Ovary (tissue), 7 donors: ENCODE measurements at regions not wholly inside any gene's neighbourhood (a gene's known extent, or its start where the extent isn't known, plus 50 kb on each side); places are given as distances from the start of the nearest gene placed in this dataset.

Experiments used
- DNase-seq, 5 donors: peaks; one replicate each; pipeline ENCODE4 v3.0.0-alpha.2; 2019 to 2020
- H3K27ac ChIP-seq, 2 donors: fragments of 200-600 bp; one replicate each; pipeline versions ENCODE4 v1.5.1 to v1.8.0; 2019 to 2022
- H3K27me3 ChIP-seq: fragments of 200-600 bp; one replicate; pipeline ENCODE4 v1.8.0; 2022
- H3K36me3 ChIP-seq: fragments of 200-600 bp; sonication (generic); one replicate; pipeline ENCODE4 v1.5.1; 2019
- H3K4me1 ChIP-seq: one replicate; pipeline ENCODE4 v1.8.1; 2013; ENCODE audit warnings: mild to moderate bottlenecking, moderate library complexity; ENCODE audit not compliant: insufficient read depth
- H3K4me3 ChIP-seq: fragments of 200-600 bp; sonication (generic); one replicate; pipeline ENCODE4 v1.5.1; 2017
- H3K9me3 ChIP-seq, 2 donors: fragments of 200-600 bp in 1 of 2; sonication (generic) in 1 of 2; one replicate each; pipeline versions ENCODE4 v1.5.1 to v1.8.1; 2013 to 2019; ENCODE audit warnings: mild to moderate bottlenecking in 1 of 2, moderate library complexity in 1 of 2
- EP300 ChIP-seq: sonication (generic); formaldehyde crosslinking; IDR thresholded peaks from one replicate; pipeline ENCODE4 v1.6.1; 2017; ENCODE audit warnings: antibody characterized with exemption
- POLR2A ChIP-seq: fragments of 450-650 bp; IDR thresholded peaks from one replicate; pipeline ENCODE4 v1.6.1; 2017; ENCODE audit warnings: antibody characterized with exemption, mild to moderate bottlenecking, moderate library complexity
- WGBS, 3 donors: extraction: QIAGEN DNeasy Blood & Tissue Kit in 1 of 3; methylation state at CpG; one replicate each; pipeline versions ENCODE4 v1.1.5 to v1.1.7; 2013 to 2017; 5-methylcytosine and 5-hydroxymethylcytosine counted together
- intact Hi-C, 4 donors: fragments of 100-400 bp; cut with DNase I; formaldehyde crosslinking; loops; one replicate each; pipeline versions ENCODE4 v1.11.0 to v1.15.1; 2022 to 2023
- TF ChIP-seq, protein P1 (sequence below), 3 donors: fragments of 450-650 bp in 2 of 3; fragments of 200-600 bp in 1 of 3; IDR thresholded peaks; one replicate each; pipeline versions ENCODE4 v1.5.1 to v1.8.0; 2016 to 2022; ENCODE audit warnings: antibody characterized with exemption in 3 of 3, mild to moderate bottlenecking in 1 of 3
- donor health status: DM: no; HTN: no; CAD: no; lungs with moderate emphysema.
- donor health status: DM: no; HTN: no; CAD: no.
- donor health status: Bipolar disorder and iron deficiency.
- donor health status: DM: no; HTN: no; CAD: no.
- donor health status: DM: yes; HTN: yes; CAD: no.

DNA sequence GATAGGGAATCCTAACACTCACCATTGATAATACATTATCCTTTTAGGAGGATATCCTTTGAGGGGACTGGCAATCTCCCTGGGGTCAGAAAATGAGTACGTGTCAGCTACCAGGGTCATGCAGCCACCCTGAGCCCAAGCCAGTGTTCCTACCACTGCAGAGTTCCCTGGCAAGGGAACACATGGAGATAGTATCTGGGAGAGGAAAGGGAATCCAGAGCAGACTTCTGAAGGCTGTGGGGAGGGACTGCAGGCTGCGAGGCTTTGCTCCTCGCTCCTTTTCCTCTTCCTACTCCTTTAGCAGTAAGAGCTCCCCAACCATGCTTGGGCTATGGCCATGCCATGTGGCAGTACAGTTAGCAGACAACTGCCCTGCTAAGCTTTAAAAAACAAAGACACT, 62.9 kb upstream of the TJP1 start:
- no peaks in the 10 kb centered on the region for H3K4me1 ChIP-seq
- H3K9me3 ChIP-seq, result no peaks in the 10 kb centered on the region
- H3K27ac ChIP-seq, result no peak overlapping the region
- H3K36me3 ChIP-seq, result no peaks in the 10 kb centered on the region
- intact Hi-C loops, result no loop called here
- H3K4me3 ChIP-seq, result no peak overlapping the region
- no peaks in the 10 kb centered on the region for H3K27me3 ChIP-seq
- 50 to 70% (median 64%) methylated on average over 3 of the region's 3 CpGs for WGBS, 3 donors
- TF ChIP-seq, protein P1, sequence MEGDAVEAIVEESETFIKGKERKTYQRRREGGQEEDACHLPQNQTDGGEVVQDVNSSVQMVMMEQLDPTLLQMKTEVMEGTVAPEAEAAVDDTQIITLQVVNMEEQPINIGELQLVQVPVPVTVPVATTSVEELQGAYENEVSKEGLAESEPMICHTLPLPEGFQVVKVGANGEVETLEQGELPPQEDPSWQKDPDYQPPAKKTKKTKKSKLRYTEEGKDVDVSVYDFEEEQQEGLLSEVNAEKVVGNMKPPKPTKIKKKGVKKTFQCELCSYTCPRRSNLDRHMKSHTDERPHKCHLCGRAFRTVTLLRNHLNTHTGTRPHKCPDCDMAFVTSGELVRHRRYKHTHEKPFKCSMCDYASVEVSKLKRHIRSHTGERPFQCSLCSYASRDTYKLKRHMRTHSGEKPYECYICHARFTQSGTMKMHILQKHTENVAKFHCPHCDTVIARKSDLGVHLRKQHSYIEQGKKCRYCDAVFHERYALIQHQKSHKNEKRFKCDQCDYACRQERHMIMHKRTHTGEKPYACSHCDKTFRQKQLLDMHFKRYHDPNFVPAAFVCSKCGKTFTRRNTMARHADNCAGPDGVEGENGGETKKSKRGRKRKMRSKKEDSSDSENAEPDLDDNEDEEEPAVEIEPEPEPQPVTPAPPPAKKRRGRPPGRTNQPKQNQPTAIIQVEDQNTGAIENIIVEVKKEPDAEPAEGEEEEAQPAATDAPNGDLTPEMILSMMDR (IDR thresholded peaks at IDR 0.05), result no peak
- TF ChIP-seq EP300 (no peak), POLR2A (no peak)
- DNase-seq, result no peak

DNA sequence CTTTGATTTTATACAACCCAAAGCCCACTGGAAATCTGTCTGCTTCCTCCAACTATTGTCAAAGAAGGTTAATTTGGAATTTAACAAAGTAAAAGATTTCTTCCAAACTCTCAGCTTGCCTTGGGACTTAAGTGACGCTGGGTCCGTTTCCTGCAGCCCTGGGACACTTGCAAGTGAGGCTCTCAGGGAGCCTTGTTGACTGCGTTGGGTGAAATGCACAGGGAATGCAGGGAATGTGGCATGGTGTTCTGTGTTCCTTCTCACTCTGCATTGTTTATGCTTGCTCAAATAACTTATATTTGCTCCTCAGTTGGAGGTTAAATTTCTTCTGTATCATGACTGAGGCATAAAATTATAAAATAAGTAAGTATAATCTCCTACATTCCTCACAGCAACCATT, 60.9 kb upstream of the TJP1 start:
- 34 to 57% (median 53%) methylated on average over 3 of the region's 3 CpGs for WGBS, 3 donors
- no peak overlapping the region for H3K4me3 ChIP-seq
- H3K9me3 ChIP-seq, result no peaks in the 10 kb centered on the region
- H3K36me3 ChIP-seq, result no peaks in the 10 kb centered on the region
- H3K4me1 ChIP-seq, result no peaks in the 10 kb centered on the region
- H3K27ac ChIP-seq, result no peak overlapping the region
- H3K27me3 ChIP-seq, result no peaks in the 10 kb centered on the region
- DNase-seq, result no peak
- intact Hi-C loops, result no loop called here
- no peak for TF ChIP-seq POLR2A
- TF ChIP-seq, protein P1 (IDR thresholded peaks at IDR 0.05), result no peak
- TF ChIP-seq EP300, result no peak

DNA sequence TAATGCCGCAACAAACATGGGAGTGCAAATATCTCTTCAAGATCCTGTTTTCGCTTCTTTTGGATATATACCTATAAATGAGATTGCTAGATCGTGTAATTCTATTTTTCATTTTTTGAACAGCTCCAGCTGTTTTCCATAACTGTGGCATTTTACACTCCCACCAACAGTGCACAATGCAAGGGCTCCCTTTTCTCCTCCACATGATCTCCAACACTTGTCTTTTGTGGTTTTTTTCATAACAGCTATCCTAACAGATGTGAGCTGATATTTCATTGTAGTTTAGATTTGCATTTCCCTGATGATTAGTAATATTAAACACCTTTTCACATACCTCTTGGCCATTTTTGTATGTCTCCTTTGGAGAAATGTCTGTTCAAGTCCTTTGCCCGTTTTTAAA, 58.6 kb upstream of the TJP1 start:
- DNase-seq, result no peak
- WGBS, 3 donors, result 79 to 88% (median 83%) methylated on average over 4 of the region's 4 CpGs
- Histone ChIP-seq H3K36me3 (no peaks in the 10 kb centered on the region), H3K9me3 (no peaks in the 10 kb centered on the region), H3K4me1 (no peaks in the 10 kb centered on the region), H3K27ac (no peak overlapping the region), H3K27me3 (no peaks in the 10 kb centered on the region), H3K4me3 (no peak overlapping the region)
- intact Hi-C loops, result no loop called here
- TF ChIP-seq POLR2A, result no peak
- TF ChIP-seq, protein P1 (IDR thresholded peaks at IDR 0.05), result no peak
- no peak for TF ChIP-seq EP300

DNA sequence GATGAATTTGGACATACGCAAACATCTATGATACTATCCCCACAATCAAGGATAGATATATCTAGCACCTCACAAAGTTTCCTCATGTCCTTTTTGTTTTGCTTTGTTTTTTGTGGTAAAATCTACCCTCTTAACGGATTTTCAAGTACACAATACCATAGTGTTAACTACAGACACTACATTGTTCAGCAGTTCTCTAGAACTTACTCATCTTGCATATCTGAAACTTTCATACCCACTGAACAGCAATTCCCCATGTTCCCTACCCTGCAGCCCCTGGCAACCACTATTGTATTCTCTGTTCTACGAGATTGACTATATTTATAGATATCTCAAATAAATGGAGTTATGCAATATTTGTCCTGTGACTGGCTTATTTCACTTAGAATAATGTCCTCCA, 58.1 kb upstream of the TJP1 start:
- 77 to 87% (median 81%) methylated on average over 3 of the region's 3 CpGs for WGBS, 3 donors
- H3K27me3 ChIP-seq, result no peaks in the 10 kb centered on the region
- intact Hi-C loops, result no loop called here

More for the DNA sequence above, 58.1 kb upstream of the TJP1 start:
- no peak for DNase-seq
- TF ChIP-seq EP300 (no peak), POLR2A (no peak)
- TF ChIP-seq, protein P1 (IDR thresholded peaks at IDR 0.05), result no peak
- Histone ChIP-seq H3K9me3 (no peaks in the 10 kb centered on the region), H3K36me3 (no peaks in the 10 kb centered on the region), H3K4me3 (no peak overlapping the region), H3K4me1 (no peaks in the 10 kb centered on the region), H3K27ac (no peak overlapping the region)
